Esophagus muscularis mucosa (tissue), 4 donors: ENCODE measurements at regions not wholly inside any gene's neighbourhood (a gene's known extent, or its start where the extent isn't known, plus 50 kb on each side); places are given as distances from the start of the nearest gene placed in this dataset.

Experiments used
- DNase-seq: peaks from one replicate; pipeline ENCODE4 v3.0.0-alpha.2; 2017; ENCODE audit errors: extremely low spot score
- H3K27ac ChIP-seq, 4 donors: fragments of 200-600 bp; sonication (generic); replicated peaks in 1 of 4; 1 replicate in 3 of 4; 2 replicates in 1 of 4; pipeline ENCODE4 v1.5.1; 2016 to 2019; ENCODE audit warnings: mild to moderate bottlenecking in 1 of 4
- H3K27me3 ChIP-seq, 4 donors: fragments of 200-600 bp; sonication (generic); one replicate each; pipeline versions ENCODE4 v1.5.1 to v1.6.0; 2016 to 2019
- H3K36me3 ChIP-seq, 4 donors: fragments of 200-600 bp; sonication (generic); one replicate each; pipeline ENCODE4 v1.5.1; 2016 to 2019
- H3K4me1 ChIP-seq, 4 donors: fragments of 200-600 bp; sonication (generic); one replicate each; pipeline ENCODE4 v1.5.1; 2016 to 2019
- H3K4me3 ChIP-seq, 4 donors: fragments of 200-600 bp; sonication (generic); 1 replicate in 2 of 4; 2 replicates in 2 of 4; pipeline ENCODE4 v1.5.1; 2016 to 2019; ENCODE audit warnings: mild to moderate bottlenecking in 4 of 4, moderate library complexity in 1 of 4
- H3K9me3 ChIP-seq, 4 donors: fragments of 200-600 bp; sonication (generic); 1 replicate in 3 of 4; 2 replicates in 1 of 4; pipeline ENCODE4 v1.5.1; 2016 to 2019
- CTCF ChIP-seq, 3 experiments: fragments of 200-600 bp in 2 of 3; fragments of 450-650 bp in 1 of 3; sonication (generic) in 2 of 3; IDR thresholded peaks; one replicate each; pipeline ENCODE4 v1.5.1; 2017 to 2019; ENCODE audit warnings: antibody characterized with exemption in 3 of 3, mild to moderate bottlenecking in 2 of 3, moderate library complexity in 1 of 3
- EP300 ChIP-seq: sonication (generic); formaldehyde crosslinking; IDR thresholded peaks from one replicate; pipeline ENCODE4 v1.6.1; 2017; ENCODE audit warnings: antibody characterized with exemption
- POLR2A ChIP-seq: fragments of 450-650 bp; IDR thresholded peaks from one replicate; pipeline ENCODE4 v1.6.1; 2017; ENCODE audit warnings: antibody characterized with exemption, moderate library complexity, mild to moderate bottlenecking, low read depth
- POLR2AphosphoS5 ChIP-seq, 2 donors: sonication (generic); formaldehyde crosslinking; IDR thresholded peaks; one replicate each; pipeline ENCODE4 v1.6.1; 2017; ENCODE audit warnings: antibody characterized with exemption in 2 of 2
- WGBS: methylation state at CpG from one replicate; pipeline ENCODE4 v1.1.5; 2018; 5-methylcytosine and 5-hydroxymethylcytosine counted together
- intact Hi-C: fragments of 100-400 bp; cut with DNase I; formaldehyde crosslinking; loops from one replicate; pipeline ENCODE4 v1.15.1; 2023

GRCh38 chr3:159128628-159129027, 326.8 kb downstream of the MFSD1 start:
- H3K27me3 ChIP-seq, result no peaks in the 10 kb centered on the region
- WGBS, result 61% methylated on average over 3 of the region's 3 CpGs
- intact Hi-C loops, result no loop called here
- TF ChIP-seq POLR2A (no peak), POLR2AphosphoS5 (IDR thresholded peaks at IDR 0.05) (no peak), EP300 (no peak), CTCF (IDR thresholded peaks at IDR 0.05) (no peak)
- no peaks in the 10 kb centered on the region for H3K9me3 ChIP-seq
- H3K27ac ChIP-seq, result no peak overlapping the region
- DNase-seq, result no peak
- no peaks in the 10 kb centered on the region for H3K4me1 ChIP-seq
- H3K4me3 ChIP-seq, result no peak overlapping the region
- H3K36me3 ChIP-seq, result no peaks in the 10 kb centered on the region

GRCh38 chr3:159130108-159130507, 328.3 kb downstream of the MFSD1 start:
- Histone ChIP-seq H3K27me3 (no peaks in the 10 kb centered on the region), H3K4me1 (no peaks in the 10 kb centered on the region), H3K36me3 (no peaks in the 10 kb centered on the region), H3K4me3 (no peak overlapping the region), H3K27ac (no peak overlapping the region), H3K9me3 (no peaks in the 10 kb centered on the region)
- DNase-seq, result no peak
- intact Hi-C loops, result no loop called here
- no peak for TF ChIP-seq CTCF (IDR thresholded peaks at IDR 0.05)
- no peak for TF ChIP-seq POLR2A
- no peak for TF ChIP-seq POLR2AphosphoS5 (IDR thresholded peaks at IDR 0.05)
- TF ChIP-seq EP300, result no peak
- 45% methylated on average over 1 of the region's 1 CpG for WGBS

- no peaks in the 10 kb centered on the region for H3K9me3 ChIP-seq
- intact Hi-C loops, result no loop called here
- H3K4me3 ChIP-seq, result no peak overlapping the region
- H3K4me1 ChIP-seq, result no peaks in the 10 kb centered on the region
- TF ChIP-seq CTCF (IDR thresholded peaks at IDR 0.05), result no peak
- no peak for TF ChIP-seq POLR2A
- TF ChIP-seq EP300, result no peak
- no peak for TF ChIP-seq POLR2AphosphoS5 (IDR thresholded peaks at IDR 0.05)
- H3K36me3 ChIP-seq, result no peaks in the 10 kb centered on the region
- H3K27ac ChIP-seq, result no peak overlapping the region
- no peaks in the 10 kb centered on the region for H3K27me3 ChIP-seq
- DNase-seq, result no peak
Measured at GRCh38 chr3:159131376-159131775, 329.5 kb downstream of the MFSD1 start.

GRCh38 chr3:159137949-159138348, 336.1 kb downstream of the MFSD1 start:
- no peak for TF ChIP-seq POLR2A
- no peak for TF ChIP-seq CTCF (IDR thresholded peaks at IDR 0.05)
- no peak for TF ChIP-seq POLR2AphosphoS5 (IDR thresholded peaks at IDR 0.05)
- no peak for TF ChIP-seq EP300
- no peak overlapping the region for H3K4me3 ChIP-seq
- H3K9me3 ChIP-seq, result no peaks in the 10 kb centered on the region
- intact Hi-C loops, result no loop called here
- no peak overlapping the region for H3K27ac ChIP-seq
- H3K27me3 ChIP-seq, result no peaks in the 10 kb centered on the region
- no peaks in the 10 kb centered on the region for H3K4me1 ChIP-seq
- WGBS, result 48% methylated on average over 3 of the region's 3 CpGs
- no peaks in the 10 kb centered on the region for H3K36me3 ChIP-seq
- no peak for DNase-seq

- TF ChIP-seq POLR2A, result no peak
- no peak for TF ChIP-seq EP300
- TF ChIP-seq CTCF (IDR thresholded peaks at IDR 0.05), result no peak
- TF ChIP-seq POLR2AphosphoS5 (IDR thresholded peaks at IDR 0.05), result no peak
- Histone ChIP-seq H3K27ac (no peak overlapping the region), H3K4me3 (no peak overlapping the region), H3K4me1 (no peaks in the 10 kb centered on the region), H3K9me3 (no peaks in the 10 kb centered on the region), H3K27me3 (no peaks in the 10 kb centered on the region), H3K36me3 (no peaks in the 10 kb centered on the region)
- whole genome bisulfite sequencing, result 90% methylated on average over 2 of the region's 2 CpGs
- DNase-seq, result no peak
- intact Hi-C loops, result no loop called here
Measured at GRCh38 chr3:159139326-159139725, 337.5 kb downstream of the MFSD1 start.
